Suppressor macrophage treated with lipopolysaccharide for 4 hours (primary cell): ENCODE measurements at regions not wholly inside any gene's neighbourhood (a gene's known extent, or its start where the extent isn't known, plus 50 kb on each side); places are given as distances from the start of the nearest gene placed in this dataset.

Experiments
- DNase-seq: peaks from one replicate; pipeline ENCODE4 v3.0.0-alpha.2; 2020

DNA sequence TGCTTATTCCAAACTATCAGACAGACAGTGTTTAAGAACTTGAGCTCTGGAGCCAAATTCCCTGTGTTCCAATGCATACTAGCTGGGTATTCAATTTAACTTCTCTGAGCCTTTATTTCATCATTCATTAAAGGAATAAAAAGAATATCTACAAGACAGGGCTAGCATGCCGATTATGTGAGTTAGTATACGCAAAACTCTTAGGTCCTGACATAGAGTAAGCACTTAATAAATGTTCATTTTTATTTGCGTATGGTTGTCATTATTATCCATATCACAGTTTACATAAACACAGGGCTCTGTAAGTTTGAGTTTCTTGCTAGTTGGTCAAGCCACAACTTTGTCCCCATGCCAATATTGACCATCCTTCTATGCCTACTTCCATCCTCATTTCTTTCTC is 161.5 kb downstream of the NUAK1 start:
- no peak for DNase-seq

DNA sequence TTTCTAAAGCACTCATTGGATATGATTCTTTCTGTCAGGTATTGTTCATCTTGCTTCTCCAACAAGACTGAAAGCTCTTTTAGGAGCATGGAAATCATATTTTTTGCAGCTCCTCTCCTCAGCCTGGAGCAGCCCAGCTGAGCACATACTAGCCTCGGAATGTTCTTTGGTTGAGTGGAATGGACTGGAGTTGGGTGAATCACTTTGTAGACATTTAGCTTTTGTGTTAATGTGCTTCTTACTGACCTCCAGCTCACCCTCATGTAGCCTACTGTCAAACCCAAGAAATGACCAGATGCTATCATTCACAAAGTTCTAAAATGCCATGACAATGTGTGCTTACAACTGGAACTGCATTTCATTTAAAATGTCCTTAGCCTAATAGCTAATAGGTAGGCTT is 161.1 kb downstream of the NUAK1 start:
- DNase-seq, result no peak

DNA sequence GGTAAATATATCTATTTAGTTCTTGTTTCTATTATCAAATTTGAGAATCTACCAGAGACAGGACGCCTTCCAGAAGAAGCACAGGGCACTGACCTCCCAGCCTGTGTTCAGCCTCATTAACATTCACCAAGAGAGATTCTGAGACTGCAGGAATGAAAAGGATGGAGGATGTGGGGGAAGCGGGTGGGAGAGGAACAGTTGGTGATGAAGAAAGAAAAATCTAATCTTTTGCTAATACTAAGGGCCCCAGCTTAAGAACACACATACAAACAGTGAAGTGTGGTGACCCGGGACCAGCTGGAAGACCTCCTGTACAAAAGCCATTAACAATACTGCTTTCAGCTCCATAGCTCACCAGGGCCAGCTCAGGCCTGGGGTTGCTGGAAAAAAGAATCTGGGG is 160.5 kb downstream of the NUAK1 start:
- DNase-seq, result no peak

DNA sequence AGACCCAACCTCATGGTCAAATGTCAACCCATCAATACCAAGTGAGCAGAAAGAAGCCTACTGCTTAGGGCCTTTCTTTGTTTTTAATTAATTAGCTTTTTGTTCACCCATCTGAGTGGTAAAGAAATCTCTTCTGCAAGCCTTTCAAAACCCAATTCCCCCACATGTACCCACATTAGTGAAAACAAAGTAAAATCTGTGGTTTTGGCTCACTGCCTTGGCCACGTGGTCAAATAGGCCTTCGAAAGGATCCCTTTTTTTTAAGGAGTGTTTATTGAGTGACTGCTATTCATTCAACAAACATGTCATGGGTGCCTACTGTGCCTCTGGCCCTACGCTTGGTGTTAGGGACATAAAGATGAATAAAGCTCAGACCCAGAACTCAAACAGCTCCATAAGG is 160.1 kb downstream of the NUAK1 start:
- no peak for DNase-seq

DNA sequence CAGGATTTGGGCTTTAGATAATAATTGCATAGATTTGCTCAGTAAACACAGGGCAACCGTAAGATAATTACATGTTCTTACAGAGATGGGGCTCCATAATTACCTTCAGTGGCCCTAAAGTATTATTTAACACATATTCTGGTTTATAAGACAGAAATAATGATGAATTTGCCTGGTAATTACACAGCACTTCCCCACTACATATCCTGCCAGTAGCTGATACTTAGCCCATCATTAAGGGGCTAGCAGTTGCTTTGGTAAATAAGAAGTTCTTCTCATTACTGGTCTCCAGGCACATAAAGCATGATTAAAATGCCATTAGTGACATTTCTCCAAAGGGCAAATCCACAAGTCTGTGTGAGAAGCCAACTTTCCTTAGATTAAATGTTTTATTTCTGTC is 158.7 kb downstream of the NUAK1 start:
- DNase-seq, result no peak

DNA sequence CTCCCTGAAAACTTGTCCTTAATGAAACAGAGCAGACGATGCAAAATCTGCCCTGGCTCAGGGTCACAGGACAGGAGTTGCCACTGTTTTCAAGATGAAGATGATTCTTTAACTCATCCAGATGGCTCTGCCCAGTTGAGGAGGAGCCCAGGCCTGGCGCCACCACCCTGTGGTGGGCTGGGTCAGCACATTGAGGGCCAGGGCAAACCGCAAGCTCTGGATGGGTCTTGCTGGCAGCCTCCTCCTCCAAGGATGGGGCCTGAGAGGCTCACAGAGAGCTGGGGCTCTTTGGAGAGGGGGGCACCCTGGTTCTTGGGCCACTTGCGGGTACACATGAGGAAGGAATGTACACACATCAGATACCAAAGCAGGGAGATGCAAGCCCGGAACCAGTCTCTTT is 158.2 kb downstream of the NUAK1 start:
- DNase-seq, result no peak

DNA sequence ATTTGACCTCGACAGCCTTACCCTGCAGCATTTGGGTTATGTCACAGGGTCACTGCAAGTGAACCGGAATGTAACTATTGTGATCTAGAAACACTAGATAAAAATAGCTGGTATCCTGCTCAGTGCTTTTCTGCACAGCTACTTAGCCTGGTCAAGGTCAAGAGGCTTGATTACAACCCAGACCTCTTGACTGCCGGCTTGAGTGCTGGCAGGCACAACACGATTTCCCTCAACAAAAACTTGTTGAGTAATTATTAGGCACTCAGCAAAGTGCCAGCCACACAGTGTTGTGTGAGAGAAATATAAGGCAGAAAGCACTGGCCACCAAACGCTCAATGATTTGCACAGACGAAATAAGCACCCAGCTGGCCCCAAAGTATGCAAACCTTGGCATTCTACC is 156.7 kb downstream of the NUAK1 start:
- DNase-seq, result no peak

DNA sequence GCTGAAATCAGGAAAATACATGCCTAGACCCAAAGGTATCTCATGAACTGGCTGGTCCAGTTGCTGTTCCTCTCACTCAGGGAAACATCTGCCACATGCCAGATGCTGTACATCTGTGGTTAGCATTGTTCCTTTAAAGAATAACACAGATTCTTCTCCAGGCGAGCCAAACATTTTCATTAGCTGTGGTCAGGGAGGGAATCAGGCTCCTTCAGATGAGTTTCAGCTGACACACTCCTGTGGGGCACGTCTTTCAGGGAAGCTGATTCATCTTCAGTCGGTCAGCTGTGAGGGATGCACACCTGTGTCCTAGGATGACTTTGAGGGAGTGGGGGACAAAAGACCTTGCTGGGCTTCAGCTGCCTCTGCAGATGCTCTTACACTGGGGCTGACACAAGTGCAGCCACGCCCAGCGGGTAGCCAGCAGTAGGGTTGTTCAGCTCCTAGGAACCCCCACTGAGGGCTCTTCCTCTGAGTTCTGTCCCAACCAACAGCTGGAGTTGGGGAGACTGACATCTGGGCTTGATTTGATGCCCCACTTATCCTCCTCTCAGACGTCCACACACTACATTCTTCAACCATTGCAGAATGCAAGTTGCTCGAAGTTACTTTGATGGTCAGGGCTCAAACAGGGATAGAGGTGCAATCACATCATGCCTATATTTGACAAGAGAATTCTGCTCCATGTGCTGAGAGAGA is 155.0 kb downstream of the NUAK1 start:
- no peak for DNase-seq

DNA sequence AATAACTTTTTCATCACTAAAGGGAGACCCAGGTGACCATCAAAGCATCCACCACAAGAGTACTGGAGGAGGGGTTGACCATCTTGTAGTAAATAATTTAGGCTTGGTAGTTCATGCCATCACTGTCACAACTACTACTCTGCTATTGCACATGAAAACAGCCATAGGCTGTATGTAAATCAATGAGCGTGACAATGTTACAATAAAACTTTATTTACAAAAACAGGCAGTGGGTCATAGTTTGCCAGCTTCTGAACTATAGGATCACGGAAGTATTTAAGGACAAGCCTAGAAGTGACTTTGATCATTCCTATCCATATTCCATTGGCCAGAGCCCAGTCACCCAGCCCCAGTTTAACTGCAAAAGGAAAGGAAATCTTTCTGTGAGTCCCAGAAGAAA is 153.4 kb downstream of the NUAK1 start:
- DNase-seq, result no peak

DNA sequence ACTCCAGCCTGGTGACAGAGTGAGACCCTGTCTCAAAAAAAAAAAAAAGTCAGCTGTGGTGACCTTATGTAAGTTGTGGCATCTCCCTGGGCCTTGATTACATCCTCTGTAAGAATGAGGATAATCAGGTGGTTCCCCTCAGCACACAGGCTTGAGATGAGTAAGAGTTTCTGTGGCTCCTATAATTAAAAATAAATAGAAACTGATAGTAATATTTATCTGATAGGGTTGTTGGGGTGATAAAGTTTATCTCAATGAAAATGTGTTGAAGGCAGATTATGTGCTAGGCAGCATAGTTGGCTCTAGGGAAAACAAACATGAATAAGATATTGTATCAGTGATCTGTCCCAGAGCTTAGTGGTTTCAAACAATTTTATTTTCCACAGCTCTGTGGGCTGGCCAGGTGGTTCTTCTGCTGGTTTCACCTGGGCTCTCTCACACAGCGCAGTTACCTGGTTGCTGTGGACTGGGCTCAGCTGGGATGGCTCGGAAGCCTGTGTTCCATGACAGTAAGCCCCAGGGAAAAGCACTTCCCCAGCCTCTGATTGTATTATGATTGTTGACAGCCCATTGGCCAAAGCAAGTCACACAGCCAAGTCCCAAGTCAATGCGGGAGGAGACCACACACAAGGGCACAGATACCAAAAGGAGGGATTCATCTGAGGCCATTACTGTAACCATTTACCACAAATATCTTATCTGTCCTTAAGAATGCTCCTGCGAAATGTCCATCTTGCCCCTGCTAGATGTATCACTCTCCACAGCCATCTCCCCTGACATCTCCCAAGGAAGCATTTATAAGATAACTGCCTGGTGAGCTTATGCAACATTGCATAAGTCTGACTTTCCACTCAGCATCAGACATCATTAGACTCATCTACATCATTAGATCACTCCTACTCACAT is 151.7 kb downstream of the NUAK1 start:
- no peak for DNase-seq

DNA sequence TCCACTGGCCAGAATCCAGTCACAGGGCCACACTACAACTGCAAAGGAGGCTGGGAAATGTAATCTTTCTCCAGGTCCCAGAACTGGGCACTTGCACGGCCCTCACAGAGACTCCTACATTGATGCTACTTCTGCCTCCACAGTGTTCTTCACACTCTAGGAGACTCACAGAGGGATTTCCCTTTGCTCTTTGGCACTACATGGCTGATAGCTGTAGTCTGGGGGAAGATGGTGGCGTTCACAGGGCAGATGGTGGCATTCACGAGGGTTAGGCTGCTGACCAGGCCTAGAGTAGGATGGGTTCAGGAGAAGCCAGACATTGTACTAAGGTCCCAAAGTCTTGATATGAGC is 151.1 kb downstream of the NUAK1 start:
- DNase-seq, result no peak

DNA sequence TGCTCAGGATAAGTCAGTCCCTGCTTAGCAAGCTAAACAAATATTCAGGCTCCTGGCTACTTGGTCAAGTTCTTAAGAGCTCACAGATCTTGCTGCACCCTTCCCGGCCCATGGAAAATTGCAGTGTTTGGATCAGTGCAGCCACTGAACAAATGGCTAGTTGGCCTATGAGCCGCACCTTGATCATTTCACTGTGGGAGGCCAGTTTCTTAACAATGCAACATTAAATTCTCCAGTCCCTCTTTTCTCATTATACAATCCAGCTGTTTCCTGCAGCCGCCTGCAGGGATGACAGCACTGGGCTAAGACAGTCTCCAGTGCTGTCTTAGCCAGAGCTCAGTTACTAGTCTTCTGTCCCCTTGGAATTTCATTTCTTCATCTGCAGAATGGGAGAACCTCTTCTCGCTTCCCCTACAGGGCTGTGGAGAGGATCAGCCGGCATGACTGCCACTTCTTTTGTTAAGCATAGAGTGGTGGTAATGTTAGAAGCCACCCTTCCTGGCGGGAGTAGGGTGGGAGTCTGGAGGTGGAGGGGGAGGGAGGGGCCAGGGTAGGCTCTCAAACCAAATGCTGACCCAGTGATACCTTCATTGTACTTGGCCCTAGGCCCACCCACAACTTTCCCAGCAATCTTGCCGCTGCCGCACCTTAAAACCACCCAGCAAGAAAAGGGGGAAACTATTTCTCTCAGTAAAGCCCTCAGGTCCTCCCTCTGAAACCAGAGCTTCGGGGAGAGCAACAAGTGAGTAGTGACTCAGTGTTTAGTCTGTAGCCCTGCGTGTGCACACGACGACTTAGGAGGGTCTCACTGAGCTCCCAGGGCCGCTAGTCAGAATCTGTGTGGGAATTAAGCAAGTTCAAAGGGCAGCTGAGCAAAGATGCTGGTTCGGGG is 145.7 kb downstream of the NUAK1 start:
- no peak for DNase-seq

DNA sequence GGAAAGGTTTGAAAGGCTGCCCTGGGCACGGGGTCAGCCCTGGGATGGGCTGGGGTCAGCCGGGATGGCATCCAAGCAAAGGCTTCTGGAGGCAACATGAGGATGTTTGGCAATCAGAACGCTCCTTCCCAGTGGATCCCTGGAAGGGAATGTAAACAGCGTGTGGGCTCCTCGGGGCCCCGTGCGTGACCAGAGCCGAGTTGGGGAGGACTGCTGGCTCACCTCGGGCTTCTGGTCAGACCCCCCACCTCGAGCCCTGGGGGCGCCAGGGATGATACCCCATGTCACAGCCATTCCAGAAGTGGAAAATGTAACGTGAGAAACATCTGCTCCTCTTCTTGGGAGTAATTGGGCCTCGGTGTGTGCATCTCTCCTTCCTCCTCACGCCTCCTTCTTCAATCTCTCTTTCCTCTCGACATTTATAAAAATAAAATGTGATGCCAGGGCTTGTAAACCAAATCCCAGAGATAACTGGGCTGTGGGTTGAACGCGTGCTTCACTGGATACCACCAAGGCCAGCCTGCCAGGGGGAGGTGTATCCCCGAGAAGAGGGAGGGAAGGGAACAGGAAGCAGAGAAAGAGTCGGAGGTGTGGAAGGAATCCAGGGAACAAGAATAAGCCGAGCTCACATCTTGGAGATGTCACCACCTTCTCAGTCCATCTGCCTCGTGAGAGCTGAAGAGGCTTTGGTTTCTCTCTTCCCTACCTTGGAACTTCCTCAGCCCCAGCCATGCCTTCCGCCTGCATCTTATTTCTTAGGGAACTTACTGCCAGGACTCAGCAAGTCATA is 144.8 kb downstream of the NUAK1 start:
- DNase-seq, result no peak

DNA sequence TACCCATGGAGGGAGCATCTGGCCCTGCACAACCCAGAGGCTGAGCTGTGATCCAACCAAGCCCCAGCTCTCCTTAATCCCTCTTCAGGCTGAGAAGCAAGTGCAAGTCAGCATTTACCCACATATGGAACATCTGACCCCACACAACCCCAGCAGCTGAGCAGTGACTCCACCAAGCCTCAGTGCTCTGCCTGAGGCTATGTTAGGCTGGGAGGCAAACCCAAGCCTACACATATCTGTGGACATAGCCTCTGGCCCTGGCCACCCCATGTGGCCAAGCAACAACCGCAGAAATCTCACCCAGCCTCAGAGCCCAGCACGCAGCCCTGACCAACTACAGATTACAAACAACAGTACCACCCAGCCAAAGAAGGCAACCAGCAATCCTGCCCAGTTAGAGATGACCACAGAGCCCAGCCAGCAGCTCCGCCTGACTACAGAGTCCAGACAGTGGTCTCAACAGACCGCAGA is 142.8 kb downstream of the NUAK1 start:
- DNase-seq, result no peak

DNA sequence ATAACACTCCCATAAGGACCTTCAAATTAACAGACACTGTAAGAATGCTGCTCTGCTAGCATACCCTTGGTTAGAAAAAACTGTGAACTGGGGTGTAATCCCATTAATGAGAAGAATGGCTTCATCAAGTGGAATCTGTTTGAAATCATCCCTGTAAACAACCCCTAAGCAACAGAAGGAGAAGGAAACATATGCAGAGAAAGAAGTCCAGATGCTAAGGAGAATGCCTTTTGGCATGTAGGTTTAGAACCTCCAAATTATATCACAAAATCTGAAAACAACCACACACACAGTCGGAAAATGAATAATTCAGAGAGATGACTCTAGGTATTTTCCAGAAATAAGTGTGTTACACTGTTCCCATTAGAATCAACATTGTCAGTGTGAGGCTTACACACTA is 140.2 kb downstream of the NUAK1 start:
- no peak for DNase-seq

DNA sequence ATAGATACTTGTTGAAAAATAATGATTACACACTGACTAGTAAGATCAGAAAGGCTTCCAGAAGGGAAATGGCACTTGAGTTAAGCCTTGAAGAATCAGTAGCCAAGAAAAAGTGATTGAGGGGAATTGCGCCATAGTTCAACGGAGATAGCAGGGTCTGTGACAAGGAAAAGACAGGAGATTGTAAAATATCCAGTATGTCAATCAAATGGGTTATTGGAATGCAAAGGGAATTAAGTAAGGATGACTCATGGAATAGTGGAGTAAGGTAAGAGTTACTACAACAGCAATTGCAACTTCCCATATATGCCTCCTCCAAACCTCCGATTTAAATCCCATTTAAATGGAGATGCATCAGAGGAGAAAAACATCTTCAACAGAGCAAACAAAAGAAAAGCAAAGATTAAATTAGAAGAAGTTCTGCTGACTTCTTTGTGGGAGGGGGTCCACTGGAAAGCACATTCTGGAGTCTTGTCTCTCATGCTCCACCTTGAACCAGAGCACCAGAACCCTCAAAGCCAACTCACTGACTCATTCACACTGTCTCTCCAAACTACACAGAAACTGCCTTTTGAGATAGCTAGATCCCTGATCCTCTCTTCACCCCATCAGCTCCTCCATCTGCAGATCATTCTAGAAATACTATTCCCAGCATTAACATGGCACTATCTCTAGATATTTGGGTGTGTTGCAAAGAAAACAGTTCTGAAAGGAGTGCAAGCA is 138.2 kb downstream of the NUAK1 start:
- no peak for DNase-seq

DNA sequence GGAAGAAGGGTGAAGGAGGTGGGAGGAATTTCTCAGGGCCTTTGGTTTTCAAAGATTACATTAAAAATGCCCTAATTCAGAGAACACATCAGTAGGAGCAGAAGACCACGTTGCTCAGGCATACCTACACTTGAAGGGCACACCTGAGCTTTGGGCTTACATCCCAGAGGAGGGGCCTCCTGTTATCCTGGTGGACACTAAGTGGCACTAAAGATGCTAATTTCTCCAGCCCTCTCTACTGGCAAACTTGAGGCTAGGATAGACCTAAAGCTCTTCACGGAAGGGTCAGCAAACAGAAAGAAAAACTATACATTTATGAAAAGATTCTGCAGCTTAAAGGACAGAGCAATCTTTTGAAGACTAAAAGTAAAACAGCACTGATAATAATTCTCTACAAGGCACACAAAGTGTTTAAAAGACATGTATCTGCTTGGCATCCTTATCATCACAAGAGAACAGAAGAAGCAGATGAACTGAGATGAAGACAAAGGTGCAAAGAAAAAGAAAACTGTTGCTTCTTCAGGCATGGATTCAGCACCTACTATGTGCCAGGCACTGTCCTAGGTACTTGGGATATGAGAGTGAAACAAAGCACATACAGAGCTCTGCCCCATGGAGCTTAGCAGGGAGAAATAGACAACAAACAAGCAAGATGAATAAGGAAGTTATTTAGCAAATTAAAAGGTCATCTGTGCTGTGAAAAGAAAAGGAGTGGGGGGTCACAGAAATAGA is 137.5 kb downstream of the NUAK1 start:
- DNase-seq, result no peak

DNA sequence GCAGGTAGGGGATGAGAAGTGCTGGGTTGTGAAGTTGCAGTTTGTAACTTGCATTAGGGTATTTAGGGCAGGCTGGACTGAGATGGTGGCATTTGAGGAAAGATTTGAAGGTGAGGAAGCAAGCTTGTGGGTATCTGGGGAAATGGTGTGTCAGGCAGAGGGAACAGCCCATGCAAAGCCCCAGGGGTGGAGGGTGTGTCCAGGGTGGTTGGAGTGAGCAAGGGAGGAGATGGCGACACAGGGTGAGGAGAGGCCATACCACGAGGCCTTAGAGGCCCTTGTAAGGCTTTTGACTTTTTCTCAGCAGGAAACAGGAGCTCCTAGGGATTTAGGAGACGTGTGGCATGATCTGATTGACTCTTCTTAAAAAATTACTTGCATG is 136.9 kb downstream of the NUAK1 start:
- no peak for DNase-seq

DNA sequence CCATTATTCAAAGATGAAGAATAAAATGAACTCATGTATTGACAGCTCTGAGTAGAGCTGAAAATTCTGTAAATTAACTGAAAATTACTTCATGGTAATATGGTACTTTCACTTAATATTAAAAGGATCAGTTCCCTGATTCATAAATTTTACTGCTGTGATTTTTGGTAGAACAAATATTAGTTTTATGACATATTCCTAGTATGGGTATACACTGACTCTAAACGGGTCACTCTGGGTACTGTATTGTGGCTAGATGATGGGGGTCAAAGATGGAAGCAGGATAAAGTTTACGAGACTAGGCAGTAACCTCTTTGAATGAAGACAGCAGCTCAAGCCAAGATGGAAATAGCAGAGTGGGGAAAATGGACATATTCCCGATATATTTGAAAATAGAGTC is 135.5 kb downstream of the NUAK1 start:
- DNase-seq, result no peak

DNA sequence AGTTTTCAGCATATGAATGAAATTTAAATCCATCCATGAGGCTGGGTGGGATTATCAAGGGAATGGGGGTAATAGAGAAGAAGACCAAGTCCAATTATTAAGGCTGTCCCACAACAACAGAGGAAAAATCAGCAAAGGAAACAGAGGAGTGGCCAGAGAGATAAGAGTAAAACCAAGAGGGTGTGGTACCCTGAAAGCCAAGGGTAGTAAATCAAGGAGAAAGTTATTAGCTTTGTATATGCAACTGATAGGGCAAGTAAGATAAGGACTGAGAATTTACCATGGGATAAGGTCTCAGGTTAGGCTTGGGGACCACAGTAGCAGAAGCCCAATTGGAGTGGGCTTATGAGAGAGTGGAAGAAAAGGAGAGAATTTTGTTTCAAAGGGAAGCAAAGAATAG is 134.5 kb downstream of the NUAK1 start:
- DNase-seq, result no peak

DNA sequence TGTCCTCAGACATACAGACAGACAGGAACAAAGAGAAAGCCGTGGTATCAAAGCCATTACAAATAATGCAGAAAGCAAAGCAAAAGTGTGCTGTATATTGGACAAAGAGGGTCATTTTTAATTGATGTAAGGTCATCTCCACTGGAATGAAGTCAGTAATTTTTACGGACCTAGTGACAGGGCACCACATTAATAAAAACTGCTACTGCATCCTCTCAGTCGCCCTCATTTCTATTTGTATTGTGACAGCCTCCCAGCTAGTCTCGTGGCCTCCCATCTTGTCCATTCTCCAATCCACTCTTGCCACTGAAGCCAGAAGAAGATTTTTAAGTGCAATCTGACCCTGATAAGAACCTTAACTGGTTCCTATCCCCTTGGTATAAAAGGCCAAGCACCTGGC is 132.4 kb downstream of the NUAK1 start:
- DNase-seq, result no peak
